GM23338 (cell line): ENCODE measurements at regions not wholly inside any gene's neighbourhood (a gene's known extent, or its start where the extent isn't known, plus 50 kb on each side); places are given as distances from the start of the nearest gene placed in this dataset.

Source experiments
- ATAC-seq: fragments of 200-7000 bp; cut with Tn5 transposase; 3 replicates; pipeline ENCODE4 v1.9.1; 2020
- DNase-seq: peaks from one replicate; pipeline ENCODE4 v3.0.0-alpha.2; 2015; ENCODE audit warnings: low spot score
- H2AFZ ChIP-seq: fragments of 200-600 bp; sonication (generic); 2 replicates; pipeline ENCODE4 v1.8.0; 2016; ENCODE audit warnings: antibody characterized with exemption, mild to moderate bottlenecking, moderate library complexity
- H3F3A ChIP-seq: fragments of 200-600 bp; sonication (generic); replicated peaks from 2 replicates; pipeline ENCODE4 v1.8.0; 2017; ENCODE audit warnings: antibody characterized with exemption, mixed run types, low read depth
- H3K27ac ChIP-seq: fragments of 200-600 bp; sonication (generic); 2 replicates; pipeline ENCODE4 v1.6.1; 2016; ENCODE audit warnings: low read depth
- H3K27me3 ChIP-seq: fragments of 200-600 bp; sonication (generic); 2 replicates; pipeline ENCODE4 v1.8.0; 2016; ENCODE audit warnings: mild to moderate bottlenecking, mixed run types, moderate library complexity; ENCODE audit not compliant: insufficient read depth
- H3K36me3 ChIP-seq: fragments of 200-600 bp; sonication (generic); 2 replicates; pipeline ENCODE4 v1.8.0; 2016; ENCODE audit warnings: mild to moderate bottlenecking; ENCODE audit not compliant: insufficient read depth
- H3K4me1 ChIP-seq: fragments of 200-600 bp; sonication (generic); 2 replicates; pipeline ENCODE4 v1.8.0; 2016; ENCODE audit warnings: mild to moderate bottlenecking, moderate library complexity; ENCODE audit not compliant: insufficient read depth
- H3K4me2 ChIP-seq: fragments of 200-600 bp; sonication (generic); 2 replicates; pipeline ENCODE4 v1.7.1; 2017; ENCODE audit warnings: mixed run types
- H3K4me3 ChIP-seq: fragments of 200-600 bp; sonication (generic); 2 replicates; pipeline ENCODE4 v1.6.1; 2016; ENCODE audit warnings: mixed run types
- H3K79me2 ChIP-seq: fragments of 200-600 bp; sonication (generic); replicated peaks from 2 replicates; pipeline ENCODE4 v1.8.0; 2017; ENCODE audit warnings: mild to moderate bottlenecking; ENCODE audit not compliant: insufficient read depth
- H3K9me2 ChIP-seq: fragments of 200-600 bp; sonication (generic); 2 replicates; pipeline ENCODE4 v1.8.0; 2017; ENCODE audit not compliant: insufficient read depth
- H4K20me1 ChIP-seq: fragments of 200-600 bp; sonication (generic); replicated peaks from 2 replicates; pipeline ENCODE4 v1.8.0; 2017; ENCODE audit warnings: mild to moderate bottlenecking; ENCODE audit not compliant: insufficient read depth
- H3K27ac Mint-ChIP-seq: 2 replicates; pipeline ENCODE4 v1.8.0; 2020; ENCODE audit warnings: inconsistent platforms, mild to moderate bottlenecking, moderate library complexity, mixed read lengths
- H3K27me3 Mint-ChIP-seq: 3 replicates; pipeline ENCODE4 v1.8.0; 2022; ENCODE audit warnings: low read depth, mild to moderate bottlenecking, moderate library complexity, mixed read lengths, inconsistent platforms; ENCODE audit not compliant: insufficient read depth, poor library complexity
- H3K36me3 Mint-ChIP-seq: 3 replicates; pipeline ENCODE4 v1.8.0; 2021; ENCODE audit warnings: low read depth, mild to moderate bottlenecking, inconsistent platforms, moderate library complexity, mixed read lengths
- H3K4me1 Mint-ChIP-seq: 3 replicates; pipeline ENCODE4 v1.8.0; 2020; ENCODE audit warnings: mild to moderate bottlenecking, inconsistent platforms, mixed read lengths
- H3K4me3 Mint-ChIP-seq: 3 replicates; pipeline ENCODE4 v1.8.0; 2021; ENCODE audit warnings: moderate library complexity, mild to moderate bottlenecking, inconsistent platforms, mixed read lengths
- H3K9me3 Mint-ChIP-seq: 3 replicates; pipeline ENCODE4 v1.8.0; 2020; ENCODE audit warnings: moderate library complexity, mild to moderate bottlenecking, inconsistent platforms, mixed read lengths
- CREB1 ChIP-seq: fragments of 250-450 bp; sonication (Bioruptor Pico); IDR thresholded peaks from 2 replicates; pipeline ENCODE4 v1.5.0; 2020; ENCODE audit warnings: low read depth, mild to moderate bottlenecking, moderate library complexity
- CTCF ChIP-seq, 2 experiments: fragments of 200-600 bp in 1 of 2; sonication (generic) in 1 of 2; conservative IDR thresholded peaks; 2 replicates each; pipeline versions ENCODE4 v1.5.1 to v1.6.1; 2016 to 2017; ENCODE audit warnings: antibody characterized with exemption in 2 of 2, low read depth in 2 of 2, mild to moderate bottlenecking in 2 of 2, moderate library complexity in 1 of 2
- ETS1 ChIP-seq: IDR thresholded peaks from 2 replicates; pipeline ENCODE4 v1.6.1; 2016; ENCODE audit warnings: antibody characterized with exemption
- EZH2phosphoT487 ChIP-seq: fragments of 200-600 bp; sonication (generic); IDR thresholded peaks from one replicate; pipeline ENCODE4 v1.8.1; 2018; ENCODE audit warnings: antibody characterized with exemption; ENCODE audit not compliant: unreplicated experiment
- JUNB ChIP-seq: IDR thresholded peaks from one replicate; pipeline ENCODE4 v1.6.1; 2016; ENCODE audit warnings: antibody characterized with exemption; ENCODE audit not compliant: unreplicated experiment
- NANOG ChIP-seq: IDR thresholded peaks from 2 replicates; pipeline ENCODE4 v1.6.1; 2016; ENCODE audit warnings: antibody characterized with exemption, borderline replicate concordance
- STAT1 ChIP-seq: IDR thresholded peaks from one replicate; pipeline ENCODE4 v1.6.1; 2016; ENCODE audit warnings: antibody characterized with exemption; ENCODE audit not compliant: unreplicated experiment
- ZNF114 ChIP-seq: fragments of 250-450 bp; sonication (Bioruptor Pico); IDR thresholded peaks from 2 replicates; pipeline ENCODE4 v1.5.0; 2020; ENCODE audit warnings: mild to moderate bottlenecking, moderate library complexity
- TF ChIP-seq, protein P1 (sequence below): IDR thresholded peaks from one replicate; pipeline ENCODE4 v1.6.1; 2018; ENCODE audit warnings: antibody characterized with exemption; ENCODE audit not compliant: unreplicated experiment

DNA sequence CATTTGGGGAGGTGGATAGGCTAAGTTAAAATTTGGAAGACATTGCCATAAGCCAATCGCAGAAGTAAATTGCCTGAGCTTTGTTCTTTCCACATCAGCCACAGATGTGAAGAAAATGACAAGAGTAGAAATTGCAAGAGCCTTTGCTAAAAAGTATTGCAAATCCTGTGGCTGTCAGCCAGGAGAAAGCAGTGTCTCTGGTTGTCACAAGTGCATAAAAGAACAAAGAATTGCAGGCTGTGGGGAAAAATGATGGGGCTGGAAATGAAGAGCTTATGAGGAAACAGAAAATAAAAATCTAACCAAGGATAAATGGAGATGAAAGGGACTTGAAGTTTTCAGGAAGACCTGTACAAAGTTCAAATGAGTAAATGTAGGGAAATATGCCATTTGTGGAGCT is 344.8 kb downstream of the CSNK1G3 start:
- Histone ChIP-seq H3K27ac (no peak overlapping the region), H3K4me2 (no peak overlapping the region), H3K4me1 (no peaks in the 10 kb centered on the region), H4K20me1 (no peaks in the 10 kb centered on the region), H3K9me2 (peaks cover 12% of the 10 kb centered on the region), H3K4me3 (no peak overlapping the region), H2AFZ (no peak overlapping the region), H3K27me3 (no peaks in the 10 kb centered on the region), H3F3A (no peaks in the 10 kb centered on the region), H3K79me2 (no peaks in the 10 kb centered on the region), H3K36me3 (no peaks in the 10 kb centered on the region)
- H3K36me3 Mint-ChIP-seq = no peaks in the 10 kb centered on the region
- H3K9me3 Mint-ChIP-seq = no peaks in the 10 kb centered on the region; the same call in 2 of the 3 replicates
- H3K4me3 Mint-ChIP-seq = no peak overlapping the region
- H3K27me3 Mint-ChIP-seq = peaks cover 3% of the 10 kb centered on the region
- no peak overlapping the region for H3K27ac Mint-ChIP-seq
- TF ChIP-seq EZH2phosphoT487 = no peak
- DNase-seq (no peak), ATAC-seq (no peak)
- no peaks in the 10 kb centered on the region for H3K4me1 Mint-ChIP-seq

GRCh38 chr5:123855609-123856008 is 343.6 kb downstream of the CSNK1G3 start:
- no peak overlapping the region for H3K27ac Mint-ChIP-seq
- Histone ChIP-seq H3K27me3 (no peaks in the 10 kb centered on the region), H3K4me1 (no peaks in the 10 kb centered on the region), H4K20me1 (no peaks in the 10 kb centered on the region), H3F3A (no peaks in the 10 kb centered on the region), H3K9me2 (peaks cover 18% of the 10 kb centered on the region), H3K79me2 (no peaks in the 10 kb centered on the region), H3K4me2 (no peak overlapping the region), H3K27ac (no peak overlapping the region), H3K36me3 (no peaks in the 10 kb centered on the region), H3K4me3 (no peak overlapping the region), H2AFZ (no peak overlapping the region)
- DNase-seq (no peak), ATAC-seq (no peak)
- TF ChIP-seq STAT1 (no peak), CREB1 (CRISPR knock-in tag) (no peak), JUNB (no peak), ZNF114 (CRISPR knock-in tag) (no peak), ETS1 (no peak), CTCF (conservative IDR thresholded peaks at IDR 0.05; ENCODE audit: low read depth in 2 of 2) (no peak), EZH2phosphoT487 (no peak), NANOG (no peak)
- TF ChIP-seq, protein P1, sequence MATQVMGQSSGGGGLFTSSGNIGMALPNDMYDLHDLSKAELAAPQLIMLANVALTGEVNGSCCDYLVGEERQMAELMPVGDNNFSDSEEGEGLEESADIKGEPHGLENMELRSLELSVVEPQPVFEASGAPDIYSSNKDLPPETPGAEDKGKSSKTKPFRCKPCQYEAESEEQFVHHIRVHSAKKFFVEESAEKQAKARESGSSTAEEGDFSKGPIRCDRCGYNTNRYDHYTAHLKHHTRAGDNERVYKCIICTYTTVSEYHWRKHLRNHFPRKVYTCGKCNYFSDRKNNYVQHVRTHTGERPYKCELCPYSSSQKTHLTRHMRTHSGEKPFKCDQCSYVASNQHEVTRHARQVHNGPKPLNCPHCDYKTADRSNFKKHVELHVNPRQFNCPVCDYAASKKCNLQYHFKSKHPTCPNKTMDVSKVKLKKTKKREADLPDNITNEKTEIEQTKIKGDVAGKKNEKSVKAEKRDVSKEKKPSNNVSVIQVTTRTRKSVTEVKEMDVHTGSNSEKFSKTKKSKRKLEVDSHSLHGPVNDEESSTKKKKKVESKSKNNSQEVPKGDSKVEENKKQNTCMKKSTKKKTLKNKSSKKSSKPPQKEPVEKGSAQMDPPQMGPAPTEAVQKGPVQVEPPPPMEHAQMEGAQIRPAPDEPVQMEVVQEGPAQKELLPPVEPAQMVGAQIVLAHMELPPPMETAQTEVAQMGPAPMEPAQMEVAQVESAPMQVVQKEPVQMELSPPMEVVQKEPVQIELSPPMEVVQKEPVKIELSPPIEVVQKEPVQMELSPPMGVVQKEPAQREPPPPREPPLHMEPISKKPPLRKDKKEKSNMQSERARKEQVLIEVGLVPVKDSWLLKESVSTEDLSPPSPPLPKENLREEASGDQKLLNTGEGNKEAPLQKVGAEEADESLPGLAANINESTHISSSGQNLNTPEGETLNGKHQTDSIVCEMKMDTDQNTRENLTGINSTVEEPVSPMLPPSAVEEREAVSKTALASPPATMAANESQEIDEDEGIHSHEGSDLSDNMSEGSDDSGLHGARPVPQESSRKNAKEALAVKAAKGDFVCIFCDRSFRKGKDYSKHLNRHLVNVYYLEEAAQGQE = no peak
- no peaks in the 10 kb centered on the region for H3K27me3 Mint-ChIP-seq
- H3K9me3 Mint-ChIP-seq = peaks cover 3% of the 10 kb centered on the region; the same call in 2 of the 3 replicates
- H3K4me3 Mint-ChIP-seq = no peak overlapping the region
- no peaks in the 10 kb centered on the region; the same call in 2 of the 3 replicates for H3K36me3 Mint-ChIP-seq
- H3K4me1 Mint-ChIP-seq = no peaks in the 10 kb centered on the region
